H9 (cell line): ENCODE measurements at regions not wholly inside any gene's neighbourhood (a gene's known extent, or its start where the extent isn't known, plus 50 kb on each side); places are given as distances from the start of the nearest gene placed in this dataset.

ENCODE experiments used
- DNase-seq: peaks from one replicate; pipeline ENCODE4 v3.0.0-alpha.2; 2017
- H2AFZ ChIP-seq: one replicate; pipeline ENCODE4 v1.6.1; 2013; ENCODE audit warnings: mild to moderate bottlenecking, low read length, control low read depth, moderate library complexity
- H2AK5ac ChIP-seq: 2 replicates; pipeline ENCODE4 v1.6.1; 2013; ENCODE audit warnings: low read length, control low read depth, mixed read lengths; ENCODE audit not compliant: insufficient read length
- H2BK120ac ChIP-seq: one replicate; pipeline ENCODE4 v1.6.1; 2013; ENCODE audit warnings: low read depth, mild to moderate bottlenecking, low read length, control low read depth, inconsistent platforms; ENCODE audit not compliant: poor library complexity, severe bottlenecking
- H2BK12ac ChIP-seq: 2 replicates; pipeline ENCODE4 v1.6.1; 2013; ENCODE audit warnings: low read length, control low read depth, mixed read lengths, low read depth; ENCODE audit not compliant: insufficient read length
- H2BK15ac ChIP-seq: 2 replicates; pipeline ENCODE4 v1.6.1; 2013; ENCODE audit warnings: low read depth, low read length, control low read depth
- H2BK20ac ChIP-seq: one replicate; pipeline ENCODE4 v1.6.1; 2013; ENCODE audit warnings: low read depth, mild to moderate bottlenecking, low read length, control low read depth, inconsistent platforms; ENCODE audit not compliant: poor library complexity, severe bottlenecking
- H2BK5ac ChIP-seq: 2 replicates; pipeline ENCODE4 v1.6.1; 2013; ENCODE audit warnings: low read length, control low read depth, mixed read lengths; ENCODE audit not compliant: insufficient read length
- H3K14ac ChIP-seq: 2 replicates; pipeline ENCODE4 v1.6.1; 2013; ENCODE audit warnings: low read length, control low read depth; ENCODE audit not compliant: insufficient read depth
- H3K18ac ChIP-seq: 2 replicates; pipeline ENCODE4 v1.6.1; 2013; ENCODE audit warnings: low read depth, mild to moderate bottlenecking, mixed read lengths, low read length, control low read depth; ENCODE audit not compliant: insufficient read length
- H3K23ac ChIP-seq: 2 replicates; pipeline ENCODE4 v1.6.1; 2013; ENCODE audit warnings: low read length, control low read depth, mixed read lengths, low read depth; ENCODE audit not compliant: insufficient read length
- H3K23me2 ChIP-seq: 2 replicates; pipeline ENCODE4 v1.6.1; 2013; ENCODE audit warnings: low read depth, mild to moderate bottlenecking, mixed read lengths, low read length, control low read depth; ENCODE audit not compliant: insufficient read length, poor library complexity, severe bottlenecking
- H3K27ac ChIP-seq: 2 replicates; pipeline ENCODE4 v1.5.1; 2013; ENCODE audit warnings: low read length, control low read depth, mixed read lengths, low read depth; ENCODE audit not compliant: insufficient read length
- H3K27me3 ChIP-seq: 2 replicates; pipeline ENCODE4 v1.6.1; 2013; ENCODE audit warnings: low read length, control low read depth, inconsistent platforms; ENCODE audit not compliant: insufficient read depth
- H3K4ac ChIP-seq: 2 replicates; pipeline ENCODE4 v1.6.1; 2013; ENCODE audit warnings: low read depth, mild to moderate bottlenecking, control low read depth, inconsistent platforms, low read length, moderate library complexity
- H3K4me1 ChIP-seq: 2 replicates; pipeline ENCODE4 v1.6.1; 2013; ENCODE audit warnings: low read length, control low read depth, inconsistent platforms; ENCODE audit not compliant: insufficient read depth
- H3K4me2 ChIP-seq: 2 replicates; pipeline ENCODE4 v1.6.1; 2013; ENCODE audit warnings: low read length, control low read depth, mixed read lengths; ENCODE audit not compliant: insufficient read length, insufficient read depth
- H3K56ac ChIP-seq: 2 replicates; pipeline ENCODE4 v1.6.1; 2013; ENCODE audit warnings: low read depth, mild to moderate bottlenecking, mixed read lengths, low read length, control low read depth; ENCODE audit not compliant: insufficient read length
- H3K79me1 ChIP-seq: 2 replicates; pipeline ENCODE4 v1.6.1; 2013; ENCODE audit warnings: low read depth, mild to moderate bottlenecking, moderate library complexity, low read length, control low read depth, inconsistent platforms; ENCODE audit not compliant: insufficient read depth, poor library complexity, severe bottlenecking
- H3K79me2 ChIP-seq: 2 replicates; pipeline ENCODE4 v1.6.1; 2013; ENCODE audit warnings: low read length, control low read depth, inconsistent platforms; ENCODE audit not compliant: insufficient read depth
- H3K9ac ChIP-seq: 2 replicates; pipeline ENCODE4 v1.6.1; 2013; ENCODE audit warnings: low read length, control low read depth, mixed read lengths; ENCODE audit not compliant: insufficient read length; ENCODE audit errors: extremely low read depth
- H3K9me3 ChIP-seq: one replicate; pipeline ENCODE4 v1.6.1; 2013; ENCODE audit warnings: low read depth, low read length, inconsistent platforms; ENCODE audit not compliant: control insufficient read depth
- H3T11ph ChIP-seq: one replicate; pipeline ENCODE4 v1.6.1; 2013; ENCODE audit warnings: mild to moderate bottlenecking, low read length, control low read depth, inconsistent platforms
- H4K20me1 ChIP-seq: one replicate; pipeline ENCODE4 v1.6.1; 2013; ENCODE audit not compliant: control insufficient read depth, insufficient read length, insufficient read depth
- H4K5ac ChIP-seq: 2 replicates; pipeline ENCODE4 v1.6.1; 2013; ENCODE audit warnings: low read depth, mild to moderate bottlenecking, mixed read lengths, low read length, control low read depth; ENCODE audit not compliant: insufficient read length
- H4K8ac ChIP-seq: replicated peaks from 2 replicates; pipeline ENCODE4 v1.6.1; 2013; ENCODE audit warnings: low read length, control low read depth, mixed read lengths, low read depth; ENCODE audit not compliant: insufficient read length
- H4K91ac ChIP-seq: 2 replicates; pipeline ENCODE4 v1.6.1; 2013; ENCODE audit warnings: low read depth, mild to moderate bottlenecking, moderate library complexity, mixed read lengths, low read length, control low read depth; ENCODE audit not compliant: insufficient read length
- H3K27ac Mint-ChIP-seq, 3 experiments: 2 replicates in 2 of 3; 3 replicates in 1 of 3; pipeline ENCODE4 v1.8.0; 2020 to 2021; ENCODE audit warnings: mixed read lengths in 3 of 3, mild to moderate bottlenecking in 1 of 3, moderate library complexity in 1 of 3
- H3K27me3 Mint-ChIP-seq: 2 replicates; pipeline ENCODE4 v1.8.0; 2021; ENCODE audit warnings: low read depth, mild to moderate bottlenecking, moderate library complexity, mixed read lengths
- H3K36me3 Mint-ChIP-seq, 3 experiments: 2 replicates in 2 of 3; 3 replicates in 1 of 3; pipeline ENCODE4 v1.8.0; 2020 to 2021; ENCODE audit warnings: low read depth in 3 of 3, mixed read lengths in 3 of 3; ENCODE audit not compliant: insufficient read depth in 1 of 3
- H3K4me1 Mint-ChIP-seq, 2 experiments: 2 replicates each; pipeline ENCODE4 v1.8.0; 2020; ENCODE audit warnings: mixed read lengths in 2 of 2
- H3K4me3 Mint-ChIP-seq, 2 experiments: 2 replicates in 1 of 2; 3 replicates in 1 of 2; pipeline ENCODE4 v1.8.0; 2020 to 2021; ENCODE audit warnings: mild to moderate bottlenecking in 2 of 2, mixed read lengths in 2 of 2, moderate library complexity in 1 of 2
- H3K9me3 Mint-ChIP-seq, 2 experiments: 2 replicates in 1 of 2; 3 replicates in 1 of 2; pipeline ENCODE4 v1.8.0; 2020; ENCODE audit warnings: mild to moderate bottlenecking in 2 of 2, mixed read lengths in 2 of 2, moderate library complexity in 1 of 2
- CTCF ChIP-seq: fragments of 200-600 bp; sonication (generic); conservative IDR thresholded peaks from 3 replicates; pipeline ENCODE4 v1.8.0; 2021; ENCODE audit warnings: antibody characterized with exemption, mild to moderate bottlenecking
- WGBS: extraction: QIAGEN DNeasy Blood & Tissue Kit; methylation state at CpG from one replicate; pipeline ENCODE4 v1.1.7; 2013; ENCODE audit warnings: missing lambda C conversion rate, low lambda C conversion rate, mixed read lengths; ENCODE audit not compliant: insufficient read length; ENCODE audit errors: extremely low coverage; 5-methylcytosine and 5-hydroxymethylcytosine counted together

GRCh38 chr16:17926461-17926860 is 410.1 kb downstream of the NPIPA8 start:
- H2AFZ ChIP-seq = no peak overlapping the region
- H3K9me3 Mint-ChIP-seq = peaks cover 22 to 30% of the 10 kb centered on the region in 2 experiments

More at GRCh38 chr16:17926461-17926860, 410.1 kb downstream of the NPIPA8 start:
- Histone ChIP-seq H3K27ac (no peak overlapping the region), H3K56ac (no peak overlapping the region), H2BK12ac (no peak overlapping the region), H3K27me3 (no peaks in the 10 kb centered on the region), H2BK15ac (no peak overlapping the region), H2BK120ac (no peak overlapping the region), H2BK20ac (no peak overlapping the region), H3K14ac (no peak overlapping the region), H4K91ac (no peak overlapping the region), H3K23ac (no peak overlapping the region), H2AK5ac (no peak overlapping the region), H3K18ac (no peak overlapping the region), H4K5ac (no peak overlapping the region), H3T11ph (no peak overlapping the region), H3K79me2 (no peaks in the 10 kb centered on the region), H3K23me2 (no peaks in the 10 kb centered on the region), H3K4me1 (peaks cover 8% of the 10 kb centered on the region; the same call in 1 of the 2 replicates), H2BK5ac (no peak overlapping the region), H4K8ac (no peak overlapping the region), H4K20me1 (no peaks in the 10 kb centered on the region), H3K79me1 (no peaks in the 10 kb centered on the region), H3K4me2 (no peak overlapping the region), H3K4ac (no peak overlapping the region), H3K9ac (no peak overlapping the region), H3K9me3 (no peaks in the 10 kb centered on the region)
- WGBS = no CpG with 5 or more reads among the region's 5 CpGs
- DNase-seq = no peak
- Mint-ChIP-seq H3K36me3 (peaks cover 0 to 21% (median 4%) of the 10 kb centered on the region in 3 experiments), H3K27ac (peak overlapping the region in 1 of 3 experiments; percentile 27; a peak in 2 of 7 replicates), H3K4me3 (no peak overlapping the region), H3K27me3 (no peaks in the 10 kb centered on the region), H3K4me1 (peaks cover 18 to 21% of the 10 kb centered on the region in 2 experiments)
- TF ChIP-seq CTCF = no peak
